ENCODE measurements at regions not wholly inside any gene's neighbourhood (a gene's known extent, or its start where the extent isn't known, plus 50 kb on each side); places are given as distances from the start of the nearest gene placed in this dataset.
A peak's percentile ranks its signal among the peaks of the same experiment; 100 is the strongest.

- peak; percentile 43 for DNase-seq (ENCODE audit: low spot score)
- in situ Hi-C loops (cut with HindIII; ENCODE audit: low sequenced_read_pairs): no loop called here
These were observed 325.8 kb upstream of the DIO3 start for GRCh38 chr14:101235335-101236103.

- DNase-seq (ENCODE audit: low spot score): no peak
- in situ Hi-C loops (cut with HindIII; ENCODE audit: low sequenced_read_pairs): no loop called here
These were observed 324.6 kb upstream of the DIO3 start for GRCh38 chr14:101236496-101237251.

- in situ Hi-C loops (cut with HindIII; ENCODE audit: low sequenced_read_pairs): no loop called here
- no peak for DNase-seq (ENCODE audit: low spot score)
These were observed 324.1 kb upstream of the DIO3 start for GRCh38 chr14:101237252-101237616.

- in situ Hi-C loops (cut with HindIII; ENCODE audit: low sequenced_read_pairs): no loop called here
These were observed 322.2 kb upstream of the DIO3 start for GRCh38 chr14:101239065-101239464.

DNA sequence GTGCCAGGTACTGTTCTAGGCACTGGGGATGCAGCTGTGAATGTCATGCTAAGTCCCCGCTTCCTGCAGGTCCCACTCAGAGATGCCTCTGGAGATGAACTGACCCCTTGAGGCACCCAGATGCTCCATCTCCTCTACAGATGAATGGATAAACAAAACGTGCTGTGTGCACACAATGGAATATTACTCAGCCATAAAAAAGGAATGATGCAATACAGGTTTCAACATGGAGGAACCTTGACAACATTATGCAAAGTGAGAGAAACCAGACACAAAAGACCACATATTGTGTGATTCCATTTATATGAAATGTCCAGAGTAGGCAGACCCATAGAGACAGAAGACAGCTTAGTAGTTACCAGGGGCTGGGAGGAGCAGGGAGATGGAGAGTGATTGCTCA lies 320.1 kb upstream of the DIO3 start:
- no peak for DNase-seq (ENCODE audit: low spot score)
- in situ Hi-C loops (cut with HindIII; ENCODE audit: low sequenced_read_pairs): no loop called here

More at GRCh38 chr14:101239065-101239464, 322.2 kb upstream of the DIO3 start:
- no peak for DNase-seq (ENCODE audit: low spot score)

DNA sequence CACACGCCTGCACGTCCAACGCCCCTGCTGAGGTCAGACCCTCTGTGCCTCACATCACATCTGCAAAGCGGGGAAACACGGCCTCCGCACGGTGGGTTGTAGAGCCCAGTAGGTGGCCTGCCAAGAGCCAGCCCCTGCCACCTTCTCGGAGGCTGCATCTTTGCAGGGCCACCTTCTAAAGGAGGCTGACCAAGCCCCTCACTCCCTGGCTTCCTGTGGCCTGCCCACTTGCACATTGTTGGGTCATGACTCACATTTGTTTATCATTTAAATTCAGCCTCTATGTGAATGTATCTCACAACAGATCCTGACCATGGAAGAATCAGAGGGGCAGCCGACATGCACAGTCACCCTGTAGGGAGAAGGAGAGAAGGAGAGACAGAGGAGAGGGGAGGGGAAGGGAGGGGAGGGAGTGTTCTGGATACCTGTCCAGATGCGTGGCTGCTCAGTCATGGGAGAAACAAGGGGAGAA lies 319.5 kb upstream of the DIO3 start:
- in situ Hi-C loops (cut with HindIII; ENCODE audit: low sequenced_read_pairs): no loop called here
- DNase-seq (ENCODE audit: low spot score): no peak

DNA sequence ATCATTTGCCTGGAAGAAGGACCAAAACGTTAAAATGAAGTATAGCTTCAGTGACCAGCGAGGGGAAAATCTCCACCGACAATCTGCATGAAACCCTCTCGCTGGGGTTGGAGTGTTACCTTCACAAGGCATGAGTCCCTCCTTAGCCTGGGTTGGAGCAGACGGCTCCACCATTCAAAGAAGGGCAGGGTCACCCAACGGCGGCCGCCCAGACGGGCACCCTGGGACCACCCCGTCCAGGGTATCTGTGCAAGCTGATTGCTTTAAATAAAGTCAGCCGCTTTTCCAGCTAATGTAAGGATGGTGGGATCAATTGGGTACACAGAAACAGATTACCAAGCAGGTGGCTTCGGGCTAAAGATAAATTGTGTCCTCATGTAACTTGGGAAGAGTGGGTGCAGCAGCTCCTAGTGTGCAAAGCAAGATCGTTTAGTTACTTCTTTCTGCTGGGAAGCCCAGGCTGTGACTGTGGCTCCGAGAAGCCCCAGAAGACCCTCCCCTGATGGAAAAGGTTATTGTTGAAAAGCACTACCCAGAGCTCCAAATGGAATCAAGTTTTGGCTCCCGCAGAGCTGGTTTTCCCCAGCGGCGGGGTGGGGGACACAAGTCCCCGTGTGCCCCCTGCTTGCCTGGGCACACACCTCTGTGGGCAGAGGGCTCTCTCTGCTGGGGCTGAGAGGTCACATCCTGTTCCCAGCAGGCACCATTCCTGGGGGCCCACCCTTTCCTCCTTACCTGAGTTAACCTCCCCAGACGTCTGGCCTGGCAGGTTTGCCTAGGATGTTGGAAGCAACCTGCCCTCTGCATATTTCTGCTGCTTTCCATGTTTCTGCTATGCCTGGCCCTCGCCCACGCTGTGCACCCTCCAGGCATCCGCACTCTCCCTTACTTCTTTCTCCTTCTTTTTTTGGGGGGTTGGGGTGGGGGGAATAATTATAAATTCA lies 318.6 kb upstream of the DIO3 start:
- in situ Hi-C loops (cut with HindIII; ENCODE audit: low sequenced_read_pairs): no loop called here
- DNase-seq (ENCODE audit: low spot score): no peak

DNA sequence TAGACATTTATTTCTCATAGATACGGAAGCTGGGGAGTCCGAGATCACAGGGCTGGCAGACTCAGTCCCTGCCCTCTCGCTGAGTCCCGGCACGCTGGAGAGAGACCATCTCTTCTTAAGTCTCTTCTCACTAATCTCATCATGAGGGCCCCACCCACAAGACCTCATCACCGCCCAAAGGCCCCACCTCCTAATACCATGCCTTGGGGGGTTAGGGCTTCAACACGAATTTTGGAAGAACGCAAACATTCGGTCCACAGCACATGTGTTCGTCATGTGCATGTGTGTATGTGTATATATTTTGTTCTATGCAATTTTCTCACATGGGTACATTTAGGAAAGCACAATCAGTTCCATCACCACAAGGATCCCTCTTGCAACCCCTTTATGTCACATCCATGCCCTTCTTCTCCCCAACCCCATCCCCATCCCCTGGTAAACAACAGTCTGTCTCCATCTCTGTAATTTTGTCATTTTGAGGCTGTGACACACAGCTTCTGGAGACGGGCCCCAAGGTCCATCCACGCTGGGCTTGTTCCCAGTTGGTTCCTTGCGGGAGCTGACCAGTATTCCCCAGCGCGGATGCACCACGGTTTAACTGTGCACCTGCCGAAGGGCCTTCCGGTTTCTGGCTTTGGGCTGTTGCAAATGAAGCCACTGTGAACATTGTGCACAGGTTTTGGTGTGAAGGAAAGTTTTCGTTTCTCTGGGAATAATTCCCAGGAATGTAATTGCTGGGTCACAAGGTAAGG lies 317.5 kb upstream of the DIO3 start:
- in situ Hi-C loops (cut with HindIII; ENCODE audit: low sequenced_read_pairs): no loop called here

GRCh38 chr14:101246894-101247841 lies 314.1 kb upstream of the DIO3 start:
- DNase-seq (ENCODE audit: low spot score): no peak
- in situ Hi-C loops (cut with HindIII; ENCODE audit: low sequenced_read_pairs): no loop called here

More for the DNA sequence above, 317.5 kb upstream of the DIO3 start:
- no peak for DNase-seq (ENCODE audit: low spot score)

DNA sequence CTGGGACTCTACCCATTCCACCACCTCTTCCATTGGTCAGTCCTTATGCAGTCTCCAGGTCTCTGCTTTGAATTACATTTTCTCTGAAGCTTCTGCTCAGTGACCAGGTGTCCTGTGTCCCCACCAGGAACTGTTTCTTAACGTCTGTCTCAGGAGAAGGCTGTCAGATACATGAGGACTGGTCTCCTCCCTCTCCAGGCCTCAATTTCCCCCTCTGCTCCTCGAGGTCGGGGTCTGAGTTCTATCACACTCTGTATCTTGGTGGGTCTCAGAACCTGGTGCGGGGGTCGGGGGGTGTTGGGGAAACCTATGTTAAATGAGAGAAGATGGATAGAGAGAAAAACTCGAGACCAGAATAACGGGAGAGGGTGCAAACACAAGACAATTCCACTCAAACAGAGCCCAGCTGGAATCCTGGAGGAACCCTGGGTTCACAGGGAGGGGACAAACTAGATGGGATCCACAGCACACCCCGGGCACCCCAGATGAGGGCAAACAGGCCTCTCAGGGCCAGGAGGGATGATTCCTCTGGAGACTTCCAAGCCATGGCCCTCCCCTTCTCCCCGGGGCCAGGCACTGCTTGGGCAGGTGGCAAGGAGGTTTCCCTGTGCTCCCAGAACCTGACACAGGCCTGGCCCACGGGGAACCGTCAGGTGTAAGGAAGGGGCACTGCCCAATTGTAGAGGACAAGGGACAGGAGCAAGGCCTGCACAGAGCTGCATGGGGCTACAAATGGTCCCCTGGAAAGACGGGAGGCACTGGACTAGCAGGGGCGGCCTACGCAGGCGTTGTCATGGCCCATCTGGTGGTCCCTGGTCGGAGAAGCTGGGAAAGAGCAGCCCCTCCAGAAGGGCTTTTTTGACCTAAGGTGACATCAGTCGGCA lies 313.2 kb upstream of the DIO3 start:
- no peak for DNase-seq (ENCODE audit: low spot score)
- in situ Hi-C loops (cut with HindIII; ENCODE audit: low sequenced_read_pairs): no loop called here

- no peak for DNase-seq (ENCODE audit: low spot score)
- in situ Hi-C loops (cut with HindIII; ENCODE audit: low sequenced_read_pairs): no loop called here
These were observed 312.2 kb upstream of the DIO3 start for GRCh38 chr14:101248840-101249675.

DNA sequence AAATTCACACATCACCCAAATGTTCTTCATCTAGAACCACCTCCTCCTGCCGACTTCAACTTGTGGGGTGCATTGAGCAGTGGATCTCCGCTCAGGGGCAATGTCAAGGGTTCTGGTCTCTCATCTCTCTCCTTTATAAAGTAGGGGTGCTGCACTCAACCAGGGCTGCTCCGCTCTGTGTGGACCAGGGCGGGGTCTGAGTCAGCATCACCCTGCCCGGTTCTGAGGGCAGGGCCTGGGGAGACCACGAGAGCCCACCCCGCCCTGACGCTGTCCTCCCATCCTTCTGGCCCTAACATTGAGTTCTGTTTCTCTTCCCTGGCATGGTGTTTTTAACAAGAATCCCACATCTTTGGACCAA lies 311.6 kb upstream of the DIO3 start:
- in situ Hi-C loops (cut with HindIII; ENCODE audit: low sequenced_read_pairs): no loop called here
- DNase-seq (ENCODE audit: low spot score): no peak

GRCh38 chr14:101250336-101250947 lies 310.9 kb upstream of the DIO3 start:
- peak; percentile 5 for DNase-seq (ENCODE audit: low spot score)
- in situ Hi-C loops (cut with HindIII; ENCODE audit: low sequenced_read_pairs): no loop called here

DNA sequence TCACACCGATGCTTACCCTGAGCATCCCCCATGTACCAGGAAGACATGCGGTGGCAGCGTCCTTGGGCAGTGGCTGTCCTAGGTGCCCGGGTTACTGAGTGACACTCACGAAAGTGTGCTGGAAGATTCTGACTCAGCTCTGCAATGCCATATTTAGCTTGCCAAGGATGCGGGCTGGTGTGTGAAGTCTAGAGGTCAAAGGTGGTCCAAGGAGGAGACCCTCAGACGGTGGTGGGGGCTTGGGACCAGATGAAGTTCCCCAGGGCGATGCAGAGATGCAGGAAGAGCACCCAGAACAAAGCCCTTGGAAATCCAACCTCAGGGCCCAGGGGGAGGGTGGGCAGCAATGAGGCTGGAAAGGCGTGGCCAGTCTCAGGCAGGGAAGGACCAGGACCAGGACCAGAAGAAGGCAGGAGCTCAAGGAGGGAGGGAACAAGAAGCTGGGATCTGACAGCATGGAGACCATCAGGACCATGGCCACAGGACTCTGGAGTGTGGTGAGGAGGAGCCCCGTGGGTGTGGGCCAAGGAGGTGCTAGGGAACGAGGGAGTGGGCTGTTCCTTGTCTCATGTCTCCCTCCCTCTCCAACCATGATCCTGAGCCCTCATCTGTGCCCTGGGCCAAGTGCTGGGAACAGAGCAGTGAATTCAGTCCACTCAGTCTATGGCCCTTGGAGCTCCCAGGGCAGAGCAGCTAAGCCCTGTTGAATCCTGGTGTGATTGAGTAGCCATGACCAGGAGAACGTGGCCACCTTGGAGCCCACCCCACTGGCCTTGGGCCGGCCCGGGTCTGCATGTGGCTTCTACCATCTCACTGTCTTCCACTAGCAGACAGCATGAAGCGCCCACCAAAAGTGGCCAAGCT lies 310.1 kb upstream of the DIO3 start:
- in situ Hi-C loops (cut with HindIII; ENCODE audit: low sequenced_read_pairs): no loop called here
- DNase-seq (ENCODE audit: low spot score): no peak

All from G401 (cell line).